ENCODE measurements at regions not wholly inside any gene's neighbourhood (a gene's known extent, or its start where the extent isn't known, plus 50 kb on each side); places are given as distances from the start of the nearest gene placed in this dataset.

DNA sequence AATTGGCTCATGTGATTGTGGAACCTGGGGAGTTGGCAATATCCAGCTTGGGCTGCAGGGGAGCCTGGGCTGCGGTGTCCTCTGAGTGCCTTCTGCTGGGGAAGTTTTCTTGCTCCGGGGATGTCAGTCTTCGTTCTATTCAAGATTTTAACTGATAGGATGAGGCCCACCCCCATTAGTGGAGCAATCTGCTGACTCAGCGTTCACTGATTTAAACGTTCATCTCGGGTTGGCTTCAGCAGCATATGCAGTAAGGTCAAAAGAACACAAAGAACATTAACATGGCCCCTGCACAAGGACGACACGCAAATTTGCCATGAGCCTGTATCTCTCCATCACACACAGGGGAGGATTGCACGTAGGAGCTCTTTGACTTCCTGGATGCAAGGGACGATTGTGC lies 360.6 kb upstream of the ADARB2 start:
- no peaks in the 10 kb centered on the region for H4K20me1 ChIP-seq (ENCODE audit: insufficient read depth, low read length)
- H3K4me3 ChIP-seq (ENCODE audit: insufficient read depth, low read length) = no peak overlapping the region
- H2AFZ ChIP-seq (ENCODE audit: low read length) = no peak overlapping the region
- no peak overlapping the region for H3K27ac ChIP-seq (ENCODE audit: low read depth, low read length)
- H3K4me2 ChIP-seq (ENCODE audit: insufficient read depth, low read length) = no peak overlapping the region
- H3K4me1 ChIP-seq (ENCODE audit: insufficient read depth, low read length) = no peaks in the 10 kb centered on the region
- DNase-seq (ENCODE audit: insufficient read length, low spot score, missing footprints) = no peak
- TF ChIP-seq, protein P1, sequence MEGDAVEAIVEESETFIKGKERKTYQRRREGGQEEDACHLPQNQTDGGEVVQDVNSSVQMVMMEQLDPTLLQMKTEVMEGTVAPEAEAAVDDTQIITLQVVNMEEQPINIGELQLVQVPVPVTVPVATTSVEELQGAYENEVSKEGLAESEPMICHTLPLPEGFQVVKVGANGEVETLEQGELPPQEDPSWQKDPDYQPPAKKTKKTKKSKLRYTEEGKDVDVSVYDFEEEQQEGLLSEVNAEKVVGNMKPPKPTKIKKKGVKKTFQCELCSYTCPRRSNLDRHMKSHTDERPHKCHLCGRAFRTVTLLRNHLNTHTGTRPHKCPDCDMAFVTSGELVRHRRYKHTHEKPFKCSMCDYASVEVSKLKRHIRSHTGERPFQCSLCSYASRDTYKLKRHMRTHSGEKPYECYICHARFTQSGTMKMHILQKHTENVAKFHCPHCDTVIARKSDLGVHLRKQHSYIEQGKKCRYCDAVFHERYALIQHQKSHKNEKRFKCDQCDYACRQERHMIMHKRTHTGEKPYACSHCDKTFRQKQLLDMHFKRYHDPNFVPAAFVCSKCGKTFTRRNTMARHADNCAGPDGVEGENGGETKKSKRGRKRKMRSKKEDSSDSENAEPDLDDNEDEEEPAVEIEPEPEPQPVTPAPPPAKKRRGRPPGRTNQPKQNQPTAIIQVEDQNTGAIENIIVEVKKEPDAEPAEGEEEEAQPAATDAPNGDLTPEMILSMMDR (IDR thresholded peaks at IDR 0.05; ENCODE audit: extremely low read depth, low read depth, low read length) = no peak
- peaks cover 2% of the 10 kb centered on the region for H3K9me3 ChIP-seq (ENCODE audit: low read depth, low read length)
- H3K36me3 ChIP-seq (ENCODE audit: insufficient read depth, low read length) = no peaks in the 10 kb centered on the region
- H3K79me2 ChIP-seq (ENCODE audit: insufficient read depth, low read length) = no peaks in the 10 kb centered on the region
- no peaks in the 10 kb centered on the region for H3K27me3 ChIP-seq (ENCODE audit: insufficient read depth, low read length)

DNA sequence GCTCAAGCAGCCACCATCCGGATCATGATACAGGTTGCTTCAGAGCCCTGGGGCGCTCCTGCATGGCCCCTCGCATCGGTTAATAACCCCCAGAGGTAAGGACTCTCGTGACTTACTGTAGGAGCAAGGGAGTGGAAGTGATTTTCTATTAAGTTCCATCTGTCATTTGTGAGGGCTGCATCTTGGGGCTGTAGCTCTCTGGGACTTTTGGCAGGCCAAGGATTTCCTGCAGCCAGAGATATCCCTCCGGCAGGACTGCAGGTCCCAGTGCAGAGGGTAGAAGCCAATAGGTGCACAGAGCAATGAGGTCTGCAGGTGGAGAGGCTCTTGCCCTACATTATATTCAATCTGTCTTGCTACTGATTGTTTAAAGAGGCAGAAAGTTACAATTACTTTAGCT lies 356.8 kb upstream of the ADARB2 start:
- no peak overlapping the region for H2AFZ ChIP-seq (ENCODE audit: low read length)
- no peaks in the 10 kb centered on the region for H3K4me1 ChIP-seq (ENCODE audit: insufficient read depth, low read length)
- no peaks in the 10 kb centered on the region for H3K27me3 ChIP-seq (ENCODE audit: insufficient read depth, low read length)
- H3K9me3 ChIP-seq (ENCODE audit: low read depth, low read length) = no peaks in the 10 kb centered on the region
- H3K36me3 ChIP-seq (ENCODE audit: insufficient read depth, low read length) = no peaks in the 10 kb centered on the region
- H3K4me3 ChIP-seq (ENCODE audit: insufficient read depth, low read length) = no peak overlapping the region
- no peak overlapping the region for H3K4me2 ChIP-seq (ENCODE audit: insufficient read depth, low read length)
- no peak overlapping the region for H3K27ac ChIP-seq (ENCODE audit: low read depth, low read length)
- no peaks in the 10 kb centered on the region for H3K79me2 ChIP-seq (ENCODE audit: insufficient read depth, low read length)
- no peaks in the 10 kb centered on the region for H4K20me1 ChIP-seq (ENCODE audit: insufficient read depth, low read length)
- no peak for DNase-seq (ENCODE audit: insufficient read length, low spot score, missing footprints)
- TF ChIP-seq, protein P1 (IDR thresholded peaks at IDR 0.05; ENCODE audit: extremely low read depth, low read depth, low read length) = no peak

DNA sequence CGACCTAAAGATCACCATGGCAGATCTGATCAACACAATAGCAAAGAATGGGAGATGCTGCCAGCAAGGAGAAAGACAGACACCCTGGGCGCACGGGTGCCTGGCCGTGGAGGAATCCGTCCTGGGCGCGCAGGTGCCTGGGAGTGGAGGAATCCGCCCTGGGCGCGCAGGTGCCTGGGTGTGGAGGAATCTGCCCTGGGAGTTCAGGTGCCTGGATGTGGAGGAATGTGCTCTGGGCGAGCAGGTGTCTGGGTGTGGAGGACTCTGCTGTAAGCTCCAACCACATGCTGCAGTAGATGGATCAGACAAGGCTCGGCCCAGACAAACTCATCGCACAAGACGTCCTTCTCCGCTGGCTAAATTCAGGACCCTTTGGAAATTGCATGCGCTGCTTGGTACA lies 346.3 kb upstream of the ADARB2 start:
- no peaks in the 10 kb centered on the region for H3K36me3 ChIP-seq (ENCODE audit: insufficient read depth, low read length)
- no peak for DNase-seq (ENCODE audit: insufficient read length, low spot score, missing footprints)
- no peaks in the 10 kb centered on the region for H3K4me1 ChIP-seq (ENCODE audit: insufficient read depth, low read length)
- no peak overlapping the region for H2AFZ ChIP-seq (ENCODE audit: low read length)
- H3K9me3 ChIP-seq (ENCODE audit: low read depth, low read length) = peaks cover 5% of the 10 kb centered on the region
- H3K79me2 ChIP-seq (ENCODE audit: insufficient read depth, low read length) = no peaks in the 10 kb centered on the region
- H3K27ac ChIP-seq (ENCODE audit: low read depth, low read length) = no peak overlapping the region
- H3K4me3 ChIP-seq (ENCODE audit: insufficient read depth, low read length) = no peak overlapping the region
- no peaks in the 10 kb centered on the region for H3K27me3 ChIP-seq (ENCODE audit: insufficient read depth, low read length)
- H3K4me2 ChIP-seq (ENCODE audit: insufficient read depth, low read length) = no peak overlapping the region
- no peaks in the 10 kb centered on the region for H4K20me1 ChIP-seq (ENCODE audit: insufficient read depth, low read length)
- TF ChIP-seq, protein P1 (IDR thresholded peaks at IDR 0.05; ENCODE audit: extremely low read depth, low read depth, low read length) = no peak

DNA sequence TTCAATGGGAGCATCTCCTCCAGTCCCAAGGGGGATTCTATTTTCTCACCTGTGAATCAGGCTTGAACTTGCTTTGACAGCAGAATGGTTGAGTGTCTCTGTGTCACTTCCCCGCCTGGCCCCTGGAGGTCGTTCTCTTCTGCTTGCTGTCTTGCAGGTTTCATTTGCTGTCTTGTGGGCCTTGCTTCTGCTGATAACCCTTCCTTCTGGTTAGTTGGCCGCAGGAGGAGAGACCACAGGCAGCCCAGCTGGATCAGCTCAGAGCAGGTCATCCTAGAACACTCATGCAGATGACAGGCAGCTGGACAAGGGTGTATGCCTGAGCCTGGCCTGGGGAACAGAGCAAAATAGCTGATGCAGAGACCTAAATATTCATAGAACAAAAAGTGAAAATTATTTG lies 344.2 kb upstream of the ADARB2 start:
- H2AFZ ChIP-seq (ENCODE audit: low read length) = no peak overlapping the region
- no peaks in the 10 kb centered on the region for H4K20me1 ChIP-seq (ENCODE audit: insufficient read depth, low read length)
- DNase-seq (ENCODE audit: insufficient read length, low spot score, missing footprints) = no peak
- no peaks in the 10 kb centered on the region for H3K27me3 ChIP-seq (ENCODE audit: insufficient read depth, low read length)
- no peak overlapping the region for H3K4me3 ChIP-seq (ENCODE audit: insufficient read depth, low read length)
- H3K4me1 ChIP-seq (ENCODE audit: insufficient read depth, low read length) = no peaks in the 10 kb centered on the region
- H3K79me2 ChIP-seq (ENCODE audit: insufficient read depth, low read length) = no peaks in the 10 kb centered on the region
- TF ChIP-seq, protein P1 (IDR thresholded peaks at IDR 0.05; ENCODE audit: extremely low read depth, low read depth, low read length) = no peak
- no peak overlapping the region for H3K4me2 ChIP-seq (ENCODE audit: insufficient read depth, low read length)
- no peaks in the 10 kb centered on the region for H3K36me3 ChIP-seq (ENCODE audit: insufficient read depth, low read length)
- no peak overlapping the region for H3K27ac ChIP-seq (ENCODE audit: low read depth, low read length)
- peaks cover 5% of the 10 kb centered on the region for H3K9me3 ChIP-seq (ENCODE audit: low read depth, low read length)

Measured in osteoblast (primary cell).